GM23248 (cell line): ENCODE measurements at regions not wholly inside any gene's neighbourhood (a gene's known extent, or its start where the extent isn't known, plus 50 kb on each side); places are given as distances from the start of the nearest gene placed in this dataset.

Experiments used
- EZH2 ChIP-seq: fragments of 200-600 bp; sonication (generic); IDR thresholded peaks from 2 replicates; pipeline ENCODE4 v1.6.1; 2018; ENCODE audit warnings: antibody characterized with exemption, mild to moderate bottlenecking; ENCODE audit not compliant: insufficient read depth, poor library complexity, severe bottlenecking
- EZH2phosphoT487 ChIP-seq: fragments of 200-600 bp; sonication (generic); IDR thresholded peaks from 2 replicates; pipeline ENCODE4 v1.6.1; 2018; ENCODE audit warnings: antibody characterized with exemption, moderate library complexity, mild to moderate bottlenecking, low read depth; ENCODE audit not compliant: insufficient read depth

GRCh38 chr4:11914406-11914805, 485.7 kb upstream of the HS3ST1 start:
- TF ChIP-seq EZH2 (no peak), EZH2phosphoT487 (no peak)
